ENCODE measurements at regions not wholly inside any gene's neighbourhood (a gene's known extent, or its start where the extent isn't known, plus 50 kb on each side); places are given as distances from the start of the nearest gene placed in this dataset.

GRCh38 chrY:21288908-21289307, 222.2 kb upstream of the RBMY1B start:
- no peak for TF ChIP-seq POLR2A (IDR thresholded peaks at IDR 0.05)
- no peak for TF ChIP-seq CTCF (IDR thresholded peaks at IDR 0.05)
